Renal cortical epithelial cell (primary cell): ENCODE measurements at regions not wholly inside any gene's neighbourhood (a gene's known extent, or its start where the extent isn't known, plus 50 kb on each side); places are given as distances from the start of the nearest gene placed in this dataset.

Experiments used
- DNase-seq: peaks from one replicate; pipeline ENCODE4 v3.0.0-alpha.2; 2011; ENCODE audit warnings: low read depth

DNA sequence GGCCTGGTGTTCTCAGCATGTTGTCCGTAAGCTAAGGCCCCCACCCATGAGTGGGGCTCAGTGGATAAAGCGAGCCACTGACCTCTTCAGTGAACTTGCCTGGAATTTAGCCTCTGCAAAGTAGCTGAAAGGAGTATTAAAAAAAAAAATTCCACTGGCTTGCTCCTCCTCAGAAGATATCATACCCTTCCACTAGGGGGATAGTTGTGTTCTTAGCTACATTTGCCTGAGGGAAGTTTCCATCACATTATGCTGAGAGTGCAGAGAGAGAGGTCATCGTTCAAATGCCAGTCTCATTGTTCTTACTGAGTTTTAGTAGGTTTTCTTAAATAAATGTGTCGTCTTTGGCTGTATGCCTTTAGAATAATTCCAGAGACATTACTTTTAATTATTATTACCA, 879.7 kb downstream of the JRKL start:
- no peak for DNase-seq

- DNase-seq, result no peak
These were observed 889.5 kb downstream of the JRKL start for GRCh38 chr11:97279341-97279740.

DNA sequence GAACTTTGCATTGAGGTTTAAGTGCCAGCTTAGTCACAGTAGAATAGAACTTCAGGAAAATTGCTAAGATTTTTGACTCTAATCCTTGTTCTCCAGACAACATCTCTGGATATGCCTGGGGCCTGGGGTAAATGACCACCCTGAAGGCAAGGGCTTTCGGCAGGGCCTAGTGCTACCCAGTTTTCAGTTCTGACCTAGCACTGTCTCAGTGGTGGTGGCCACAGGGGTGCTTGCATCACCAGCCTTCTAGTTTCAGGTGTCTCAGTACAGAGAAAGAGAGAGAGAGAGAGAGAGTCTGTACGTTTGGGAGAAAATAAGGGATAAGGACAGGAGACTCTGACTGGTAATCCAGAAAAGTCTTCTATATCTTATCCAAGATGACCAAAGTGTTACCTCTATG, 890.5 kb downstream of the JRKL start:
- DNase-seq, result no peak

GRCh38 chr11:97289823-97290222, 900.0 kb downstream of the JRKL start:
- DNase-seq, result no peak

- no peak for DNase-seq
These were observed 900.7 kb downstream of the JRKL start for GRCh38 chr11:97290464-97291041.

GRCh38 chr11:97296301-97296700, 906.5 kb downstream of the JRKL start:
- DNase-seq, result no peak

DNA sequence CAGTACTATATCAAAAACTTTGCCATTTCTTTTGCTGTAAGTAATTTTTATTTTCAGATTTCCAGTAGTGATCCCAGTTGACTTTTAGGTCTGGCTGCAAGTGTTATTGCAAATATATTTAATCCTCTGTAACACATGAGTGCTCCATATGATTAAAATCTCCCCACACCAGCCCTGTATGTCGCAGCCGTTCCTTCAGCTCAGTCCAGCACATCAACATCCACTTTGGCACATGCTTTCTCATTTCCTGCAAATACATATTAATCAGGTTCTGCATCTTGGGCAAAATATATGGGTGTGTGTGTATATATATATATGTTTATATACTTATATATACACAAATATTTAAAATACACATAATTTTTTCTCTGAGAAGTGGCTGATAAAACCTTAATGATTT, 919.5 kb downstream of the JRKL start:
- no peak for DNase-seq

DNA sequence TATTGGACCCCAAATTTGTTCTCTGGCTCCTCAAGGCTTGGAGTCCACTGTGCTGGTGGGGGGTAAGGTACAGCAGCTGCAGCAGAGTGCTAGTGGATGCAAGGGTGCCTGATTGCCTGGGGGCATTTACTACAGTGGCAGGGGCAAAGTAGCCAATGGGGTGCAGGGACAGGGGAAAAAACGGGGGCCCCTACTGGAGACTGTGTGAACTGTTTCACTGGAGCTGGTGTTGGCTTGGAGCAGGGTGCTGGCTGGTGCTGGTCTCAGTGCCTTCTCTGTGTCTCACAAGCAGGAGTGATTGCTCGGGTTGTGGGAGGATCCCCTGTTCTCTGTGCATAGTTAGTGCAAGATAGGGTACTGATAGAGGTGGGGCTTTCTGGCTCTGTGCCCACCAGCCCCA, 935.9 kb downstream of the JRKL start:
- no peak for DNase-seq

- DNase-seq, result no peak
These were observed 942.5 kb downstream of the JRKL start for GRCh38 chr11:97332271-97332670.

DNA sequence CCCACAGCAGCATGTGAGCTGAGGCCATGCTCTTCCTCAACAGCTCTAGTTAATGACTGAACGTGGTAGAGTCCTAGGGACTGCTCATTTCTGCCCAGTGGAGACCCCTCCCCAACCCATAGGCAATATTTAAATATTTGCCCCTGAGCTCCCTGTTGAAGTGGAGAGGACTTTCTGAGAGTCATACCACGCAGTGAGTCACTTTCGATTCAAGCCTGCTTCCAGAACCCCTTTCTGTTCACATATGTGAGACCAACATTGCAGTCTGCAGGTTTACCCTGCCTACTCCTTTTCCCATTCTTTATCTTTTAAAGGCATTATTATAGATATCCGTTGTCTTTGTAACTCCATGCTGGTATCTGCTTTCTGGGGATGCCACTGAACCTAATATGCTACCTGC, 946.3 kb downstream of the JRKL start:
- DNase-seq, result no peak

DNA sequence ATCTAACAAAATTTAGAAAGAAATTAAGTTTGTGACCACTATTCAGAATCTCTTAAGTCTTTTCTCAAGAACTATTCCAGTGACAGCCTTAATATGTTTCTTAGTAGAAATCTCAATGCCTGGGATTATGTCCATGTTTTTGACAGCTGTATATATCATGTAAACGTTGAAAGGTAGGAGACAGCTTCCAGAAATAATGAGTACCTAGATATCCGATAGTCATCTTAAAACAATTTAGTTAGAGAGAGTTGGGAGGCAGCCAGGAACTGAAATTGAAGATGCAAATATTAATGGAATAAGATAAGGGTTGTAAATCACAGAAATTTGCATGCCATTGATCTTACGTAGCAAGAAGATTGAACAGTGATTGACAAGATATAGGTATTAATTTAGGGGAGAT, 955.2 kb downstream of the JRKL start:
- DNase-seq, result no peak

- DNase-seq, result no peak
These were observed 959.4 kb downstream of the JRKL start for GRCh38 chr11:97349201-97349600.

DNA sequence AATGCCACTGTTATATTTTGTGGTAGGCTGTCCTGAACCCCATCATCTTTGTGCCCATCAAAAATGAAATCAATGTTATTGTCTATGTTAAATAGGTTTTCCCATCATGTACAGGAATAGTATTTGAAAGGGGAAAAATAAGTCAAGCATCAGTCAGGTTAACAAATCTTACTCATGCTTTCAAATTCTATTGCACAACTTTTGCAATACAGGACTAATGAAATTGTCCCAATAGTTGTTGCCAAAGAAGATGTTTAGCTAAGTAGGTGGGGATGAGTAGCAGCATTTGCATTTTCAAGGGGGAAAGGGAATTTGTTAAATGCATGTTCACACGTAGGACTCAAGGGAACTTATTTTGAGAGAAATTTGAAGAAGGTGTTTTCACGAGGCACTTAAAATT, 962.1 kb downstream of the JRKL start:
- DNase-seq, result no peak

- DNase-seq, result no peak
These were observed 964.2 kb downstream of the JRKL start for GRCh38 chr11:97354026-97354425.

DNA sequence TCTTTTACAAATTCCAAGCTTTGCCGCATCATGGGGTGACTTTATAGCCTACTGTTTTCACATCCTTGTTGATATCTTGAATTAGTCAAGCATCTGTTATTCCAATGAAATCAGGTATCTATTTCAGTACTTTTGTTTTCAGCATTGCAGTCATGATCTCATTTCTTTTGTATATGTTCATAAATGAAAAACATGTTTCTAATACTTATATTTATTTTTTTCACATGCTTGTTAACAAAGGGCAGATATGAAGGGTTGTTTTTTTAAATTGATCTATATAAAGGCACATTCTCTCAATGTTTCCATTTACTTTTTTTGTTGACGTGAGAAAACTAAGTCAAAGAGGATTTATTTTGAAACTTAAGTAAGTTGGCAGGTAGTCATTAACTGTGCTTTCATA, 964.8 kb downstream of the JRKL start:
- DNase-seq, result no peak

GRCh38 chr11:97355230-97355629, 965.4 kb downstream of the JRKL start:
- DNase-seq, result no peak

GRCh38 chr11:97356144-97356543, 966.3 kb downstream of the JRKL start:
- no peak for DNase-seq

- no peak for DNase-seq
These were observed 969.2 kb downstream of the JRKL start for GRCh38 chr11:97359016-97359415.

DNA sequence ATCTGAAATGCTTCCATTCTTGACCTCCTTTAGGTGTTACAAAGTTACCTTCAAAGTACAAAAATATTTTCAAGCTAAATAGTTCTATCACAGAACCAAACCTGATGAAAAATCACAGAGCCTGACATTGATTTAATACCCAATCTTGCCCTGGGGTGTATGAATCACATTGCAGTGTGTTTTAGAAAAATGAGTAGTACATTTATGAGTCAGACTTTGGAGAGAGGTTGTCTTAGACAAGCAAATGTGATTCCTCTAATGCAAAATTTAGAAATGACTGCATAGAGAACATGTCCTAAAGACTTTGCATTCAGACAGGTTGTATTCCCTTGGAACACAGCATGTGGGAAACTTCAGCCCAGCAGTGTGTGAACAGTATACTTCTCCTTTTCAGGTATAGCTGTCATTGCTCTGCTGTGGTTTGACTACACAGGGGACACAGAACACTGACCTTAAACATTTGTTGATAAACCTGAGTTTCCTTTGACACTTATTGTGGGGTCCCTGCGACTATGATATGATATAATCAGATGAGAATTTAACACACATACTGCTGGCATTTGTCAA, 972.1 kb downstream of the JRKL start:
- peak; percentile 19 for DNase-seq

DNA sequence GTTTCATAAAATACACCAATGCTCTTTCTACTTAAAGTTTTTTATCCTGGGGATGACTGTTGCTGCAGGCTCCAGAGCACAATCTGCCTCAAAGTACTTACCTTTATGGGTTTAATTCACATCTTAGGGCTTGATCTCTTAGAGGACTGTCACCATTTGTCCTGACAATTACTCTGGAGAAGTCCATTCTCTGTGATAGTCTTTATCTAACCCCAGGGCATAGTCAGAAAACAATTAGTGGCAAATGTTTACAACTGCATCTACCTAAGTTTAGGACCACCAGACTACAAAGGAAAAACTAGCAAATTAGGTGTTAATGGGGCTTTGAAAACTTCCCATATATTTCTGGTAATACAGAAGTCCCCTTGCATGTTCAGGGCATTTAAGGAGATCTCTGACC, 973.5 kb downstream of the JRKL start:
- DNase-seq, result no peak

- DNase-seq, result no peak
These were observed 974.2 kb downstream of the JRKL start for GRCh38 chr11:97364047-97364446.

DNA sequence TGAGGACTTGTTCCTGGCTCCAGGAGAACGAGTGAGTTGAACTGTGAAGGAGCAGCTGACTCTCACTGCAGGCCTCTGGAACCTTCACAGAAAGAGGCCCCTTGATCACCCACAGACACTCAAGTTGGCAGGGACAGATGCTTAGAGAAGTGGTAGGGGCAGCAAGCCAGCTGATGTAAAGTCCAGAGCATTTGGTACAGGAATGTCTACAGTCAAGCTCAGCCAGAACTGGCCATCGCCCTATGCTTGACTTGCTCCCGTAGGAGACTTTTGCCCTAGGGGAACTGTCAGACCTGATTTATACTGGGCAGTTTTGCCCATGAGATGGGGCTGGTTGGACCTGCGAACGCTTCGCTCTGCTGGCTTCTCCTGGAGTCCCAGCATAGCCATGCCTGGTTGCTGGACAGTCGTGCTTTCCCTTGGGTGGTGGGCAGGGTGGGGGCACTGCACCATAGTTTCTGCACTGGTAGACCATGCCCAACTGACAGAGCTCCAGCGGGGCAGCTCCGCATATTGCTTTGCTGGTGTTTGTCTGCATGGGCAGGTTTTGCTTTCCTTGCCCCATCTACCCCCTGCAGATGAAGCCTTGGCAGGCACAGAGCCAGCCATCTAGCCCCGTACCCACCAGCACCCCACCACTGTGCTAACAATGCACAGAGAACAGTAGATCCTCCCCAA, 977.7 kb downstream of the JRKL start:
- no peak for DNase-seq

GRCh38 chr11:97389270-97389669, 999.5 kb downstream of the JRKL start:
- no peak for DNase-seq

- peak; percentile 0 for DNase-seq
These were observed 1008.4 kb downstream of the JRKL start for GRCh38 chr11:97398246-97398645.
